GM19463 (cell line): ENCODE measurements at regions not wholly inside any gene's neighbourhood (a gene's known extent, or its start where the extent isn't known, plus 50 kb on each side); places are given as distances from the start of the nearest gene placed in this dataset.
"Not testable (repeated sequence)": the region's sequence is repeated elsewhere in the genome, so short reads cannot be mapped to it uniquely, and the experiment has no call there.

Source experiments
- ATAC-seq: cut with Tn5 transposase; IDR thresholded peaks from one replicate; pipeline ENCODE4 v1.9.1; 2021; ENCODE audit warnings: mild to moderate bottlenecking, moderate library complexity; ENCODE audit not compliant: unreplicated experiment

GRCh38 chr20:26134606-26135005 is 438.0 kb upstream of the ZNF337 start:
- no peak for ATAC-seq

- ATAC-seq = not testable (repeated sequence)
Observed at GRCh38 chr20:26133794-26134193, 437.1 kb upstream of the ZNF337 start.

- ATAC-seq = not testable (repeated sequence)
Observed at GRCh38 chr20:26120920-26121319, 424.3 kb upstream of the ZNF337 start.

GRCh38 chr20:26094498-26094897 is 397.8 kb upstream of the ZNF337 start:
- not testable (repeated sequence) for ATAC-seq

- not testable (repeated sequence) for ATAC-seq
Observed at GRCh38 chr20:26091921-26092320, 395.3 kb upstream of the ZNF337 start.

GRCh38 chr20:26086195-26086594 is 389.5 kb upstream of the ZNF337 start:
- not testable (repeated sequence) for ATAC-seq

- not testable (repeated sequence) for ATAC-seq
Observed at GRCh38 chr20:26073972-26074371, 377.3 kb upstream of the ZNF337 start.

- not testable (repeated sequence) for ATAC-seq
Observed at GRCh38 chr20:26059324-26059723, 362.7 kb upstream of the ZNF337 start.

GRCh38 chr20:26058446-26058845 is 361.8 kb upstream of the ZNF337 start:
- not testable (repeated sequence) for ATAC-seq

- ATAC-seq = not testable (repeated sequence)
Observed at GRCh38 chr20:26057135-26057752, 360.6 kb upstream of the ZNF337 start.

- not testable (repeated sequence) for ATAC-seq
Observed at GRCh38 chr20:26025792-26026191, 329.1 kb upstream of the ZNF337 start.

GRCh38 chr20:26010942-26011276 is 314.3 kb upstream of the ZNF337 start:
- not testable (repeated sequence) for ATAC-seq

GRCh38 chr20:26010224-26010941 is 313.7 kb upstream of the ZNF337 start:
- not testable (repeated sequence) for ATAC-seq

GRCh38 chr20:26009402-26010223 is 313.0 kb upstream of the ZNF337 start:
- ATAC-seq = peak; percentile 54

- ATAC-seq = not testable (repeated sequence)
Observed at GRCh38 chr20:26008026-26008425, 311.4 kb upstream of the ZNF337 start.

- not testable (repeated sequence) for ATAC-seq
Observed at GRCh38 chr20:26006164-26006563, 309.5 kb upstream of the ZNF337 start.

GRCh38 chr20:26003959-26004358 is 307.3 kb upstream of the ZNF337 start:
- not testable (repeated sequence) for ATAC-seq

GRCh38 chr20:25997367-25998038 is 300.9 kb upstream of the ZNF337 start:
- ATAC-seq = not testable (repeated sequence)

- ATAC-seq = no peak
Observed at GRCh38 chr20:25992146-25992545, 295.5 kb upstream of the ZNF337 start.

GRCh38 chr20:25991756-25992130 is 295.1 kb upstream of the ZNF337 start:
- ATAC-seq = no peak
